ENCODE measurements at regions not wholly inside any gene's neighbourhood (a gene's known extent, or its start where the extent isn't known, plus 50 kb on each side); places are given as distances from the start of the nearest gene placed in this dataset.
"Not testable (repeated sequence)": the region's sequence is repeated elsewhere in the genome, so short reads cannot be mapped to it uniquely, and the experiment has no call there.

DNA sequence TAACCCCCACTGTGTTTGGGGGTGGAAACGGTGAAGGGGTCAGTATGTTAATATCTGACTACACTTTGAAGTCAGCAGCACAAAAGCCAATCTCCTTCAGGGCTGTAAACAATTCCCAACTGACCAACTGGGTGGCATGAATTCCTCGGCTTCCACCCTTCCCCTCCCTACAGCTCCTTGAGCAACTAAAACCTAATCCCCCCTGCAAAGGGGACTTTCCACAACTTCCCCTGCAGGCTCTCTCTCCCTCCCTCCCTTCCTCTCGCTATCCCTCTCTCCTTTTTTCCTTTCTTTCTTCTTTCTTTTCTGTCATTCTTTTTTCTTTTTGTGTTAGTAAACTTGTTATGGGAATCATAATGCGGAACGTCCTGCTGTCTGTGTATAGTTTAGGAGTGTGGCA is 65.1 kb upstream of the PTCH1 start:
- DNase-seq (ENCODE audit: low read depth), result peak; percentile 58

DNA sequence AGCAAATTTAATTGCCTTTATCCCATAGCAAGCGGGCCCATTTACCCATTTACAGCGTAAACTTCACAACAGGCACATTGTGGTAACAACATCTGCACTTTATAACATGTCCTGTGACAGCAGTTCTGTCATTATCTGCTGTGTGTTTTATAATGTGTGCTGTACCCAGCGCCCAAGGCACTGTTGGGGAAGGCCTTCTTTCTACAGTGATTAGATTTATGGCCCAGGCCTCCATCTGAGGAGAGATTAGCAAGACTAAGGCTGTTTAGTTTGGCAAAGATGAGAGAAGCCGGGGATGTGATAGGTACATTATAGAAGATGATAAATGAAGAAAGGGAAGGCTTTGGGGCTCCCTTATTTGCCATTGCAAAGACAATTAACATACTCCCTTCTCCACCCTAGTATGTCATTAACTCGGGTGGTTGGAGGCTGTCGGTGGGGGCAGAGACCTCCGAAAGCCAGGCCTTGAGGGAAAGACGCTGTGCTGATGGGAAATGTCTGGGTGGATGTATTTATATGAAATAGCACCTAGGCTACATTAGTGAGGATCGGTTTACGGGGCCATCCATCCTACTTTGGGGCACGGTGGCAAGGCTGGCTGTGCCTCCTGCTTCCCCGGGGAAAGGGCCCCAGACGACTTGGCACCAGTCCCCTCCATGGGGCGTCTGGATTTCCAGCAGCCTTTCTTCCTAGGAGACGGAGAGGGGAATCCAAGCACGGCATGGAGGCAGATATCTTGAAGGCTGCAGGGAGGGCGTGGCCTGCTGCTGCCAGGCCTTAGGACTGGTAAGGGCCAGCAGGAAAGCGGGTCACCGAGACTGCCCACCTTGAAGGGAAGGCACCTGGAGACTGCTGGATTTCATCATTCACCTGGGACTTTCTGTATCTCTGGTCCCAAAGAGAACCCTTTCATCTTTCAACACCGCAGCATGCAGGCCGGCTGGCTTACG is 64.3 kb upstream of the PTCH1 start:
- no peak for DNase-seq (ENCODE audit: low read depth)

DNA sequence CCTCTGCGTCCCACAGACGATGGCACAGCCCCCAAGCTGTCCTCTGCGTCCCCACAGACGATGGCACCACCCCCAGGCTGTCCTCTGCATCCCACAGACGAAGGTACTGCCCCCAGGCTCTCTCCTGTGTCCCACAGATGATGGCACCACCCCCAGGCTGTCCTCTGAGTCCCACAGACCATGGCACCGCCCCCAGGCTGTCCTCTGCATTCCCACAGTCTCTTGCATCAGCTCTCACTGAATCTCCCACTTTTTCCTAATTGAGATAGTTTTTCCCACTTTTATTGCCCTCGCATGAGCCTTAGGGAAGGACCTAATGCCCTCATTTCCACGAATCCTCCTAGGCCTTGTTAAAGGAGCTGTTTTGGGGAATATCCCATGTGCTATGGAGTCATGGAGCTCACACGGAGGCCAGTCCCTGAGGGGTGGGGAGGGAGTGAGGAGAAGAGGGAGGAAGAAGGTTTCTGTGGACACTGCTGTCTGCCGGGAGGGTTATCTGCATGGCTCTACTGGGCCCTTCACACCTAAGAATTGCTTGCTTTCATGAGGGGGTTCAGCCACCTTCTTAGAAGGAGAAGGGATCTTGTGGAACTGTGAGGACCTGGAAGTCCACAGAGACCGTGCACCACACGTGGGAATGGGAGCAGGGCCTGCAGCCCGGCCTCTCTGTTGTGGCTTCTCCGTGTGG is 58.2 kb upstream of the PTCH1 start:
- no peak for DNase-seq (ENCODE audit: low read depth)

DNA sequence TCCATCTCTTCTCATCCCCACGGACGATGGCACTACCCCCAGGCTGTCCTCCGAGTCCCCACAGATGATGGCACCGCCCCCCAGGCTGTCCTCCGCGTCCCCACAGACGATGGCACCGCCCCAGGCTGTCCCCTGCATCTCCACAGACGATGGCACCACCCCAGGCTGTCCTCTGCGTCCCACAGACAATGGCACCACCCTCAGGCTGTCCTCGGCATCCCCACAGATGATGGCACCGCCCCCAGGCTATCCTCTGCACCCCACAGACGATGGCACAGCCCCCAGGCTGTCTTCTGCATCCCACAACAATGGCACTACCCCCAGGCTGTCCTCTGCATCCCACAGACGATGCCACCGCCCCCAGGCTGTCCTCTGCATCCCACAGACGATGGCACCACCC is 57.4 kb upstream of the PTCH1 start:
- DNase-seq (ENCODE audit: low read depth), result no peak

DNA sequence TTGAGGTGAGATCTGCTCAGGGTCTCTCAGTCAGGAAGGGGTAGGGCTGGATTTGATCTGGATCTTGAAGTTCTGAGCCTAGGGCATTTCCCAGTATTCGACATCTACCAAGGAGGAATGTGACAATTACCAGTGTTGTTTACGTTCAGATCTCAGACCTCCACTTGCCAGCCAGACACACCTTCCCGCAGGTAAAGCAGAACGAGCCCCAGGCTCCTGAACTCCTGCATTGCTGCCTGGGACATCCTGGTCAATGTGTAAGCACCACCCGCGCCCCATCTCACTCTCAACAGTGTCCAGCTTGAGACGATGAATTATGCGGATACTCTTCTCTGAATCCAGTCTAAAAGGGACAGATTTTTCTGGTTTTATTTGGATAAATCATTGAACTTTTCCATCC is 56.7 kb upstream of the PTCH1 start:
- no peak for DNase-seq (ENCODE audit: low read depth)

DNA sequence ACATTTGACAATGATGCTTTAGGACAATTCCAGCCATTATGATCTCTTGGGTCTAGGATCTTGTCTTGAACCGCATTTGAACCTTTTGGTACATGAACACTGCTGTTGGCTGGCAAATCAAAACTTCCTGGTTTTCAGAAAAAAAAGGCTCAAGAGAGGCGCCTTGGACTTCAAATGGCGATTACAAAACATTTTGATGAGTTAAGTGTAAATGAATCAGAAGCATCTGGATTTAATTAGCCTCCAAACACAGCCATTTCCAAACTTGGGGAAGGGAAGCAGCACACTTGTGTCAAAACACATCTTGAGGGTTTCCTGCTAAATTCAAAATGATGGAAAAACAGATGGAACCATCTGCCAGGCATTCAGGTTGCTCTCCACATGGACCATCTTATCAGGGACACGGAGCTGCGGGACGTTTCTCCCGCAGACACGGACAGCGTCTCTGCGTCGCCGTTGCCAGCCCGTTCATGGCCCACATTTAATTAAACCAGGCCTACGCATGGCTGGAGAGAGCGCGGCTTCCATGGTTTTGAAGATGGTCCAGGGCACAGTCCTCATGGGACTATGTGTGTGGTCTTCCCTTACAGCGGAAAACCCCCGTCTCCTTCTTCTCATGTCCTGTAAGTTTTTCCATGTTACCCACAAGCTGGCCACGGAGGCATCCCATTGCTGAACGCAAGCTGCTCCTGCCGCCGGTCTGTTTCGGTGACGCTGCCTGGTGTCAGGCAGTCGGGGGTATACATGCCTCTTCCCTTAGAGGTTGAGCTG is 55.8 kb upstream of the PTCH1 start:
- DNase-seq (ENCODE audit: low read depth), result no peak

DNA sequence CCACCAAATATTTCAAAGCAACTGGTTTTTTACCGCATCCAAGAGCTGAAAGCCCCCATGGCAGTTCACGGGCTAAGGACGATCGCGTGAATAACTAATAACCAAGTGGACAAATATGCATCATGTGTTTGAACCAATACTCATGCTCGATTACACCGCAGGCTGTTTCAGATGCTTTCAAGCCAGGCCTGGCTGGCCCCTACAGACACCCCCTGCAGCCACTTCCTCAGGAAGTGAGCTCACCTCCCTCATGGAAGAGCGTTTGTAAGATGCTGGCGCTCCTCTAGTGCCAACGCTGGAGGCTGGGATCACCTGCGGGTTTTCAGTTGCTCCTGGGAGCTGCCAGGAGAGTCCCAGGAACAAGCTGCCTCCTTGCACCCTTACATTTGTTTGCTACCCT is 53.9 kb upstream of the PTCH1 start:
- no peak for DNase-seq (ENCODE audit: low read depth)

DNA sequence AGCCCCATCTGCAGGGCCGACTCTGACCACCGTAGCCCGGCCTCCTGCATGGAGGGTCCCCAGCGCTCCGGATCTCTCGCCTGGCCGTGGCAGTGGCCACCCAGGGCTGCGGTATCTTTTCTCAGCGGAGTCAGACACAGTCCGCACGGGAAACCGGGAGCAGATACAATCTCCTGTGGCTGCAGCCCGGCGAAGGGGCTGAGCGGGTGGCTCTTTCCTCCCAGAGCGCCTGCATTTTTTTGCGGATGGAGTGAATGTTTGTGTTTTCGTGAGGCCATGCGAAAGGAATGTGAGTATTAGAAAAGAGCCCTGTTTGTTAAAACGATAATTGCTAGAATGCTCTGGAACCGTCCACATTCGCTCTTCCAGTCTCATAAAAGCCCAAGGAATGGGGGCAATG is 53.4 kb upstream of the PTCH1 start:
- DNase-seq (ENCODE audit: low read depth), result no peak

DNA sequence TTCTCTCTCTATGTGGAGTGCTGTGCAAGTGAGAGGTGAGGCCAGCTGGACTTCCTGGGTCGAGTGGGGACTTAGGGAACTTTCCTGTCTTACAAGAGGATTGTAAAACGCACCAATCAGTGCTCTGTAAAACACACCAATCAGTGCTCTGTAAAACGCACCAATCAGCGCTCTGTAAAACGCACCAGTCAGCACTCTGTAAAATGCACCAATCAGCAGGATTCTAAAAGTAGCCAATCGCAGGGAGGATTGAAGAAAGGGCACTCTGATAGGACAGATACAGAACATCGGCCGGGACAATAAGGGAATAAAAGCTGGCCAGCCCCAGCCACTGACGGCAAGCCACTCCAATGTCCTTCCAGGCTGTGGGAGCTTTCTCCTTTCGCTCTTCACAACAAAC is 52.0 kb upstream of the PTCH1 start:
- DNase-seq (ENCODE audit: low read depth), result not testable (repeated sequence)

All from renal cortical epithelial cell (primary cell).